Stimulated activated CD4-positive, alpha-beta T cell treated with anti-CD3 and anti-CD28 coated beads, Interleukin-12 subunit alpha, Interleukin-12 subunit beta, amount 100 ng/mL, for 48 hours (primary cell): ENCODE measurements at regions not wholly inside any gene's neighbourhood (a gene's known extent, or its start where the extent isn't known, plus 50 kb on each side); places are given as distances from the start of the nearest gene placed in this dataset.

ENCODE experiments used
- DNase-seq, 3 donors: peaks; one replicate each; pipeline ENCODE4 v3.0.0-alpha.2; 2020; ENCODE audit warnings: low read depth in 2 of 3, low spot score in 1 of 3

DNA sequence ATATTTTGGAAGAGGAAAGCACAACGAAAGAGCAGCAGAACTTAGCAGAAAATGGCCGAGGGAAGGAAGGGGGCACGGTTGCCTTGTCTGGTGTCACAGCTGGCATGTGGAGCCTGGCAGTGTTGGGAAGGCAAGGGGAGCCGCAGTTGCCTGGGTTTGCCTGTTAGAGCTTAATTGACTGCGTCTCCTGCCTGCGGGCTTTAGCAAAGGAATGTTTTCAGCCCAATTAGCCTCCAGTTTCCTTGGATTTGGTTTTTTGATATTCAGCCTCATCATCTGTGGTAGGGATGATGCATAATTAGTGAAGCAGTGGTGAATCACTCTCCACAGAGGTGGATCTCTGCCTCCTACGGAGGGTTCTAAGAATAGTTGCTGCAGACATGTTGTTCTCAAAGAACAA lies 832.6 kb downstream of the QKI start:
- no peak for DNase-seq

DNA sequence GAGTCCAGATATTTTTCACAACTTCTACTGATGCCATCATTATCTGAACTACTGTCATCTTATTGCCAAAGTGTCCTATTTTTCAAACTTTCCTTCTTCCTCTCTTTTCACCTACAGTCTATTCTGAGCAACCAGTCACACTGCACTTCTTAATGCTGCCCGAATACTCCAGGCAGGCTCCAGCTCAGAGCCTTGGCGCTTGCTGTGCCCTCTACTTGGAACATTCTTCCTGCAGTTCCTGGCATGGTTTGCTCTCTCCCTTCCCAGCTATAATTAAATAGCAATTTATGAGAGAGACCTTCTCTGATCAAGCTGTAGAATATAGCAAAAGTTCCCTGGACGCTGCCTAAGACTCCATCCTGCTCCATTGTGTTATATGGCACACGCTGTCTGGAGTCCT lies 831.6 kb downstream of the QKI start:
- DNase-seq, result no peak

DNA sequence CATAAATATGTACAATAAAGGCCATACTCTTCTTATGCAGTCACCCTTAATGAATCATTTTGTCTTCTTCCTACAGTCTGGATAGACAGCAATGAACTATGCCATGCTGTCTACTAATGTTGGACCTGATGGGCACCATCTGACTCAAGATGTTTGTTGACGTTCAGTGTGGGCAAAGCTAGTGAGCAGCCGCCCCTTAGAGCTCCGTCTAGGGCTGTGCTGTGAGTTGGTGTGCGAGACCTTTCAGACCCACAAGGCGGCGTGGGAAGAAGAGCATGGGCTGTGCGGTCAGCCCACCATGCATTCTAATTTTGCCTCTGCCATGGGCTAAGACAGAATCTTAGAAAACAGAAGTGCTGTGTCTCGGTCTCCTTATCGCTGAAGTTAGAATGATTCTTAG lies 829.4 kb downstream of the QKI start:
- no peak for DNase-seq

DNA sequence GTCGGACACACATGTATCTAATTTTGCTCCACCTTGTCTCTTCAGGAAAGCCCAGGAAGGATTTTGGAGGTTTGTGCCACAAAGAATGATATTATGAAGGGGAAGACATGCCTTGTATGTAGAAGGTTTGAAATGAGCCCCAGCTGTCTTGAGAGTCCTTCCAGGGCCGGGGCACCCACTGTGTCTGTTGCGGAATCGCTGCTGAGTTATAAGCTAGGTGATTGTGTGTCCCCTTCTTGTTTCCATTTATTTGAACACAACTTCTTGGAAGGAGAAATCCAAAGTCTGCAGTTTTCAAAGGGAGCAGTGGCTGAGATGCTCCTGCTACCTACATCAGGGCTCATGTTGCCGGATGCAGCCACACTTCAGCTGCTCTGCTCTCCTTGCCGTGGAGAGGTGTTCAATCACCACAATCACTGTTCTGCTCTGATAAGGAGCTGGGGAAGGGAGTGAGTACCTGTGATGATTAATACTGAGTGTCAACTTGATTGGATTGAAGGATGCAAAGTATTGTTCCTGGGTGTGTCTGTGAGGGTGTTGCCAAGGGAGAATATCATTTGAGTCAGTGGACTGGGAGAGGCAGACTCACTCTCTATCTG lies 828.6 kb downstream of the QKI start:
- no peak for DNase-seq

DNA sequence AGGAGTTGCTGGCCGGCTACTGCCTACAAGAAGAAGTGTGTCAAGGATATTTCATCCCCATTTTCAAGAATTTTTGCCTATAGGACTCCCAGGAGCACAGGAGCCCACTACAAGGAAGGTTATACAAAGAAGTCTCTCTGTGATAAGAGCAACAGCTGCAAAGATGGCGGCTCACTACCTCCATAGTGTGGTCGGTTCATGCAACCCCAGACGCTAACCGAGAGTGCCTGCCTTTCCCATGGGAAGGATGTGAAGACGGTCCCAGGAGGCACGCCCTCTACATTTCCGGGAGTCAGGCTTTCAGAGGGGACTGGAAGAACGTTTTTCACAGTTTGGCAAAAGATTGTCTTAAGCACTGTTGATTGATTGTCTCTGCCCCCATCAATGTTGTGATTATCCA lies 816.3 kb downstream of the QKI start:
- DNase-seq, result no peak

DNA sequence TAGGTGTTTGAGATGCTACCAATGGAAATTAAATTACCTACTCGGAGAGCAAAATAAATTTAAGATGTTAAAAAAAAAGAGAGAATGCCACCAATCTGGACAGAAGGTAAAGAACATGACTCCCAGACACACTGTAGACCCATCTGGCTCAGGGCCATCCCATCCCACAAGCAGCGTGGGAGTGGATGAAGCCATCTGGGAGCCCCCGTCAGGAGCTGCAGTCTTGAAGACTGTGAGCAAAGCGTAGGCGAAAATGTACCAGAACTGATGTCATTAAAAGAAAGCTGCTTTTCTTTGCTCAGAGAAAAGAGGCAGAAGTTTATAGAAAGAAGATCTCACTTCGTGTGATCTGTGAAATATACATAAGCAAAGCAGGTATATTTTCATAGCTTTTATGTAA lies 815.7 kb downstream of the QKI start:
- DNase-seq, result no peak

DNA sequence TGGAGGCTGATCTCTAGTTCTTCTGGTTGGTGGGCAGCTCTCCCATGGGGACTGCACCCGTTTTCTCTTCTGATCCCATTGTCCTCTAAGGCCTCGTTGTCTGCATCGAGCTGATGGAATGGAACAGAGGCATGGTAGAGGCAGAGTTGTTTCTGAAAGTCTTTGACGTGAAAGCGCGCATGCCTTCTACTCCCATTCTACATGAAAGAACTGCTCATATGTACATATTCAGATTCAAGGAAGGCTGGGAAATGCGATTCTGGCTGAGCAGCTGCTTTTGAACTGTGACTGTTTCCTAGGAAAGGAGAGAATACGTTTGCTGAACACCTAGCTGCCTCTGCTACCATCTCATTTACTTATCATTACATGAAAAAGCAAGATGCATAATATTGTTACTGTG lies 815.2 kb downstream of the QKI start:
- DNase-seq, result no peak

DNA sequence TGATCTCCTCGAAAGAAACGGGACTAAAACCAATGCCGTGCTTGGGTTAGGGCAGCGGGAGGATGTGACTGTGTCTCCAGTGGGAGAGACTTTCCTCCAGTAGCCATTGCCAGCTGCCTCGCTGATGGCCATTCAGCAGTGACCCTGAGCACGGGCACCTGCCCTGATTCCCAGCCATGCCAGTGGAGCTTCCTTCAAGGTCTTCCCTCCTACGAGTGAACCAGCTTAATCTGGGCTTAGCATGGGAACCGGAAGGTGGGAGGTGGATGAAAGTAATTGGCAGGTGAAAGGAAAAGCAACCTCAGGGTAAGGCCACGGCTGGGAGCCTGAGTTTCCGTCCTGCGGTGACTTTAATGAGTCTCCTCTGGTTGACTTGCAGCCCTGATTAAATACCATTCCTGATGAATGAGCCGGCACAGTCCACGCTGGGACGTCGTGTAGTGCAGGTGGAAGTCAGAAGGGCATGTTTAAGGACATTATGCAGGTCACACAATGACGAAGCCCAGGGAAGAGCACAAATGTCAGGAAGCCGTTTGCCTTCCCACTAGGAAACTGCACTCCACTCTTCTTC lies 813.5 kb downstream of the QKI start:
- DNase-seq, result no peak

DNA sequence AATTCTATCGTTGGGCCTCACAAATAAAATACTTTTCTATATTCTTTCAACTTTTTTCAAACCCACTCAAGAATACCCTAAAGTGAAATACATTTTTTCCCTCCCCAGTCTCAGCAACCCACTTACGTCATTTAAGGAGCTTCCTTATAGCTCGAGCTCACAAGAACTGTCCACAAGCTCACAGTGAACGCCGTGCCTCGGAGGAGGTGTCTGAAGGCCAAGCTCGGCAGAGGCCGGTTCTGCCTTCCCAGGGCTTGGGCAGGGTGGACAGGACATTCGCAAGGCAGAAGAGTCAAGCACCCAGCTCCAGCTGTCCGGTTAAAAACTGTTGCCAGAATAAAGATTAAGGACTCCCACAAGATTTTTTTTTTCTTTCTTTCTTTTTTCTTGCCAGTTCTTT lies 802.3 kb downstream of the QKI start:
- no peak for DNase-seq

DNA sequence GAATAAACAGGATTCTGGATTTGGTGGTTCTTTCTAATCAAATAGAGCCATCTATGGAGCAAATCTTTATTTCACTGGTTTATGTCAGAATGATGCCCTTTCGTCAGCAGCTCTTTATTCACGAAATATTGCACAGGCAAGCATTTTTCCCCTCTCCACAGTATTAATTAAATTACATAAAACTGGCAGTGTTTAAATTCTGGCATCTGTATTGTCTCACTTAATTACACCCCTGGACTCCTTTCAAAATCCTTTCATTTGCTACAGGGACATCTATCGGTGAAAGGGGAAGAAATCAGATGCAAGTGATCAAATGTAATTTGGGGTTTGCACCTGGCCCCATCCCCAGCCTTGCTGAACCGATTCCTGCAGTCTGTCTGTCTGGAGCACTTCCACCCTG lies 801.9 kb downstream of the QKI start:
- no peak for DNase-seq

DNA sequence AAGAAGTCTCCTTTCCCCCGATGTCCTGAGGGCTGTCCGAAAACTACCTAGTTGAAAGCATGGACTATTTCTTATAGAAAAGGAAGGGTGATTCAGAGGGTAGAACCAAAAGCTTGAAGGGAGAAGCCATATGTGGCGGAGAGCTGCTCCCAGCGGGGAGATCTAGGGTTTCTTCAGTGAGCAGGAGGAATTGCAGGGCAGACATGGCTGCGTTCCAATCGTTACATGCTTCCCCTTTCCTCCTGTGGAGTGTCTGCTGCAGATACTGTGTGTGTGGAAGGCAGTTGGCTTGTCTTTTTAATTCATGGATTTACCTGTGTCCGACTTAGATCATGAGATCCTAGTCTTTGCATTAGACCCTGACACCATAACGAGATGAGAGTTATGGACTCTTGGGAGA lies 799.5 kb downstream of the QKI start:
- DNase-seq, result no peak

DNA sequence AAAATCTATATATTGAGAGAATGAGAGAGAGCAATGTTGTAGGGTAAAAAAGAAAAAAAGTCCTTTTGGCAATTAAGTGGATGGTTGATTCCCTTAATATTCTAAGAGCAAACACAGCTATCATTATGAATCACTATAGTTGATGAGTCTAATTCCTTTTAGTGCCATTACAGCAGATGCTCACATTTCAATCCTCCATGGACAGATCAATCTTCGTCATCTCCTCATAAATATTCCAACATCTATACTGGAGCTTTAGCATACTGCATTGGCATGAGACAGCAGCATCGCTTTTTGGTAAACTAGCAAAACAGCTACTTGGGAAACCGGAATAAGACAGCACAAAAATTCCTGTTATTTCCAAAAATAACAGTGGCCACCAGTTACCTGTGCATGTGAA lies 796.7 kb downstream of the QKI start:
- DNase-seq, result no peak

DNA sequence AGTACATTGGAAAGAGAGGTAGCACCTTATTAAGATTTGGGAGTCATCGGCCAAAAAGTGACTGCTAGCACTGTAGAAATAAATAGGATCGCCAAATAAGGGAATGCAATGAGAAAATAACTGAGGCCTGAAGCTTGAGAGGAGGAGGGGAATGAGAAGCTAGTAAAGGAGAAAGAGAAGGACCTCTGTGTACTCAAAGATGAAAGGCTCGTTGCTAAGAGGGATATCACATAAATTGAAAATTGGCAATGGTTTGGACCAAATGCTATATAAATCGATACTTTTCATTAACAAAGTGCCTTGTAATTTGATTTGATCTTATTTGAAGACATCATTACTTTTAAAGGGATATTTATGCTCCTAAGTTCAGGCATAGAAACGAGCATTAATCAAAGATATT lies 796.3 kb downstream of the QKI start:
- no peak for DNase-seq

DNA sequence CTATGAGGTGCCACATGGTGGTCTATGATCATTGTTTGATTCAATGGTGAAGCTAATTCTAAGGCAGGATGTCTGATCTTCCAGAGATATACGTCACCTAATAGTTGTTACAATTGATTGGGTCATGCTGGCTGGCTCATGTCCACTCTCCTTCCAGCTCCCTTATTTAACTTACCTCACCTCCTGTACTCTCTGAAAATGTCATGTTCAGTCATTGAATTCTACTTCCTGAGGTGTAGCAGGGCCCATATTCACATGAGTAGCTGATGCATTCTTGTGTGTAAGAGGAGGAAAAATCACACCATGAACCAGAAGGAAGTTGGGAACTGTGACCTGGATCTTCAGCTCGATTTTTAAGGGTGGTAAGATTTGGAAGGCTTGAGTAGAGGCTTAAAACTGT lies 795.8 kb downstream of the QKI start:
- DNase-seq, result no peak

DNA sequence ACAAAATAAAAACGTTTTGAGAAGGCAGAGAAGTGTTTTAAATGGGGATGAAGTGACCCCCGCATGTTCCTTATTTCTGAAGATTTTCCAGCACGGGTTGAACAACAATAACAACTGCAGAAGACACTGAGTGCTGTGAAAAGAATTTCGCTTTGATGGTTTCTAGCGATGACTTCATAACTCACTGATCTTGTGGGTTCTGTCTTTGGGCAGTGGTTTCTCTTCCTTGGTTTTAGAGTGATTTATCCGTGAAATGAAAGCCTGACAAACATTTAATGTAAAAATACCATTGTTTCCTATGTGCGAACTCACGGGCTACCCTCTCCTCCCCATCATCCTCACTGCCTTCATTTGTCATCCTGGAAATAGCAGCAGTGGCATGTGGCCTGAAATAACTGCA lies 793.9 kb downstream of the QKI start:
- no peak for DNase-seq

DNA sequence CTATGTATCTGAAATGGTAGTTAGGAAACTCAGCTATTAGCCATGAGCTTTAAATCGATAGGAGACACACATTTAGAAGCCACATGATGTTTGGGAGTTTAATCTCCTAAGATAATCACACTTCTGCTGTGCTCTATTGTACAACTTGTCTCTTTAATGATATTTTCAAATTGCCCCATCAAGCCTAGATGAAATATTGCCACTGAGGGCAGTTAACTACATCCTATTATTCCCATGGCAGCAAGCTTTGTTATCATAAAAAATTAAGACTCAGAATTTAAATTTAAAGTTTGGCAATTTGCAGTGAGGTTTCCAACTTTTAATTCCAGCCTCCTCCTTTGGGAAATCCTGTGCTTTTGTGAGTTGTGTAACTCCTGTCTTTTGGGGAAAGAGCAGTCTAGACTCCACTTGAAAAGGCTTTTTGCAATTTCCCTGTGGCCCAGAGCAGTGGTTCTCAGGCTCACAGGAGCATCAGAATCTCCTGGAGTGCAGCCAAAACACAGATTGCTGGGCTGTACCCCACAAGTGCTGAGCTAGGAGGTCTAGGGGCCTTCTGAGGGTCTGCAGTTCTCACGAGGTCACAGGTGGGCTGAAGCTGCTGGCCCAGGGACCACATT lies 792.4 kb downstream of the QKI start:
- DNase-seq, result no peak

DNA sequence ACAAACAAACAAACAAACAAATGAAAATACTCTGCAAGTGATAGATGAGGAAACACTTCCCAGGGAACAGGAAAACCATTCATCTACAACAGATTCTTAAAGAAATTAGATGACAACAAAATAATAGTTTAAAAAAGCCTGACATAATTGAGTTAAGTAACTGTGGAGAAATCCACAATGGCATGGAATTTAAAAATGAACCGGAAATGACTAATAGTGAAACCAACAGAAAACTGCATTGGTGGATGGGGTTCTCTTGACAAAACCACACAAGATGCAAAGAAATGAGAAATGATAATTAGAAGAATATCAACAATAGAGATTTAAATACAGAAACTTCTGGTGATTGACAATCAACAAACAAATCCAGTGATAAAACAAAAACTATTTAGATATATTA lies 785.6 kb downstream of the QKI start:
- no peak for DNase-seq

DNA sequence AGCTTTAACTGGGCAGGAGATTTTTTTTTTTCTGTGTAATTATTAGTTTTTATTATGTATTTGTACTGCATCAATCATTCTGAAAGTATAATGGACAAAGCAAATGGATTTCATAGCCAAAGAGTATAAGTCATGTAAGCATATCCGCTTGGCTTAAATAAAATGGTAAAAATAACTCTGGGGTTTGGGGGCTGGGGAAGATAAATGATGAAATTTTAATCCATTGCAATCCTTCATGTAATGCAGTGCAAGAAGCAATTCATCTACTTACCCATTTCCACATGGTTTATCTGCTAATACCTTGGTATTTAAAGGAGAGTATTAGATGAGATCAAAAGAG lies 781.4 kb downstream of the QKI start:
- no peak for DNase-seq

DNA sequence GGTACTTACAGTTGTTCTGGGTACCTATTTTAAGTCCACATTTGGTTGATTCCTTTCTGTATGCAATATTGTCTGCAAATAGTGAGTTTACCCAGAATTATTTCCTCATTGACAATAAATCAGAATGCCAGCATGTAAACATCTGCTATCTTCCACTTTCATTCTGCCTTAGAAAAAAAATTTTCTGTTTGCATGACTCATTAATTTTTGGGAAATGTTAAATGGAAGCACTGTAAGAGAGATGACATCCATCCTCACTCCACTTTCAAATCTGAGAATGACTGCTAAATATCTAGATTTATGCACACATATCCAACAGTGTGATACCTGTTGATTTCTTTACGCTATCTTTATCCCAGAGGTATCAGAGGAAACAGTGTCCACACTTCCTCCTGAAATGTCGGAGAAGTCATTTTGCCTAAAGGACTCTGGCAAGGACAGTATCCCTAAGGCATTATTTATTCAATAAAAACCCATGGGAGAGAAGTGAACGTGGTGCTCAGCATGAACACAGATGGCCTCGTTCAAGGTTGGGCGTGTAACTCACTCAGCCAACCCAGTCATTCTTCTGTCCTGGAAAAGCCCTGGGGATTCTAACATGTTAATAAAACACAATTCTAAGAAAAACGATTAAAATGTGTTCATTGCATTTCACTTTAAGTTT lies 780.9 kb downstream of the QKI start:
- DNase-seq, result no peak

DNA sequence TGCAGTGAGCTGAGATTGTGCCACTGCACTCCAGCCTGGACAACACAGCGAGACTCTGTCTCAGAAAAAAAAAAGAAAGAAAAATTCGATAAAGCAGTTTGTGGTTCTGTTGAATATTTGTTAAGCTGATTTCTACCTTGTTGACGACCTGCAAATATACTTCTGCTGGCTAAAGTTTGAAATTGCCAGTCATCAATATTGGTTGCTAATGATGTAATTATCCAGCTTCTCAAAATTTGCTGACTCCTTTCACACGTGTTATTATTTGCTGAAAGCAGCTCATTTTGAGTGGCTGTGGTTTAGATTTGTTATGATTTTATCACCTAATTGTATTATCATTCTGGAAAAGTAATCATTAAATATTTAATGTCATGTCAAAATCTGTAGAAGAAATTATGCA lies 774.3 kb downstream of the QKI start:
- no peak for DNase-seq

DNA sequence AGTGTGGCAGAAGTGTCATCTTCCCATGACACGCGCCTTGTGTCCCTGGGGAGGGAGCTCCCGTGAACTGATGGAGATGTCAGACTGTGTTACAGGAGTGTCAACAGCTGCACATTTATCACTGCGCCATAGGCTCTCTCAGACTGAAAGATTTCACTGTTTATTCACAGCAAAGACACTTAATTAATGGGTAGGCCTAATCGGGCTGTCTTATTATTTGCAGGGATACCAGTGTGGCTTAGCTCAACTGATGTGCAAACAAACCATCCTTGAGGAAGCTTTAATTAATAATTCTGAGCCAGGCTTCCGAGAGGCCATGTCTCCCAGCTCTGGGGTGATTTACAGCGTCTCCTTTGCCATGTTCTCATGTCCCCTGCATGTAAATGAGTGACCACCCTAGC lies 771.0 kb downstream of the QKI start:
- no peak for DNase-seq

DNA sequence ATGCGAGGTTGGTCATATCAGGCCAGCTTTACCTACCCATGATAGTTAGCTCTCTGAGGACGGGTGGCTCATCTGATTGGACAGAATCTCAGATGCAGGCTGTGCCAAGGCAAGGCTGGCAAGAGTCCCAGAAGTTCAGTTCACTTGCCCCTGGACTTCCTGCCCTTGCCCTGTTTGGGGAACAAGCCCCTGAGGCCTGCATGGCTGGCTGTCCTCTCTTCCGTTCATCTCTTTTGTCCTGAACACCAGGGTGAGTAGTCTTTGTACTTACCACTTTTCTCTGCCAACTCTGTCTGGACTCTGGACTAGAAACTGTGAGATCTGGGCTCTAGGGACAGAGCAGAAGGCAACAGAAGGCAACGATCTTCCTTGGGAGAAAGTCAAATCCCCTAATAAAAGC lies 769.9 kb downstream of the QKI start:
- DNase-seq, result no peak

DNA sequence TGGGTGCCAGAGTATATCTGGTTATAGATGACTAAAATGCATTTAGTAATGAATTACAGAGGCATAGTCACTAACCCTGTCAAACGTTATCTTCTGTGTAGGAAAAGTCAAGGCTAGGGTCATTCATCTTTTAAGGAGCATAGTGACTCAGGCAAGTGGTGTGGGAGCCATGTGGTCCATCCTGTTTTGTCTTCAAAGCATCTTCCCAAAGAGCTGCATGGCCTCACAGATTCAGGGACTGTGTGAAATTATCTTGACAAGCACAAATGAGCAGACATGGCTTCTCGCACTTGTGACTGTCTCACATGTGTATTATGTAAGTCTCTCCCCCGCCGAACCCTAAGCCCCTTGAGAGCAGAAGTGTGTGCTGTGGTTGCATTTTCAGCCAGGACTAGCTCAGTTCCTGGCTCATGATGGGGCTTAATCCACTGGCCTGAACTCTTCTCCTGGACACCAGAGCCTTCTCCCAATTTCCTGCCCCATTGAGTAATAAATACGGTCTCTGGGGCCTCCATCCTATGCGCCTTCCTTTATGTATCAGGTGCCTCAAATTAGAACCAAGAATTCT lies 769.1 kb downstream of the QKI start:
- DNase-seq, result no peak
